K562 (cell line): ENCODE measurements at regions not wholly inside any gene's neighbourhood (a gene's known extent, or its start where the extent isn't known, plus 50 kb on each side); places are given as distances from the start of the nearest gene placed in this dataset.

Source experiments
- ATAC-seq: fragments of 200-7000 bp; cut with Tn5 transposase; 3 replicates; pipeline ENCODE4 v1.9.1; 2020; ENCODE audit warnings: moderate library complexity
- BruUV-seq: library from RNA; stranded (reverse); fragments of 400-500 nt; replicated peaks from 2 replicates; lab custom pipeline; 2021; lab: Mats Ljungman, UMichigan
- CTCF ChIA-PET: fragments of 300-600 bp; formaldehyde crosslinking; extraction: SDS; loops from one replicate; lab custom pipeline; 2021; ENCODE audit warnings: low intra/inter-chr PET ratio; lab: Yijun Ruan, JAX
- POLR2A ChIA-PET: fragments of 300-600, 350-650 bp; sonication (Branson Sonifier 250); formaldehyde crosslinking; extraction: SDS; loops from one replicate; lab custom pipeline; 2021; ENCODE audit warnings: antibody characterized with exemption, inconsistent platforms; lab: Yijun Ruan, JAX
- DNase-seq, 4 experiments: peaks; one replicate each; pipeline versions ENCODE4 v3.0.0 to v3.0.0-alpha.2; 2011 to 2018; ENCODE audit warnings: low spot score in 3 of 4, mixed read lengths in 3 of 4; ENCODE audit errors: extremely low read depth in 1 of 4
- FAIRE-seq: peaks from 2 replicates; lab custom pipeline; 2011; peaks lifted over from hg19 to GRCh38; lab: Jason Lieb, UNC
- H2AFZ ChIP-seq: 2 replicates; pipeline ENCODE4 v1.6.0; 2011; ENCODE audit warnings: low read depth, low read length, control low read depth, inconsistent platforms
- H3K27ac ChIP-seq: fragments of 200-600 bp; 3 replicates; pipeline ENCODE4 v1.8.0; 2011; ENCODE audit warnings: low read depth, mild to moderate bottlenecking, control low read depth, inconsistent platforms, low read length, moderate library complexity, mixed read lengths; ENCODE audit errors: extremely low read depth
- H3K27me3 ChIP-seq, 2 experiments: fragments of 300-600 bp in 1 of 2; 2 replicates in 1 of 2; 3 replicates in 1 of 2; pipeline versions ENCODE4 v1.6.0 to v1.8.0; 2011; ENCODE audit warnings: inconsistent platforms in 2 of 2, low read length in 2 of 2, mild to moderate bottlenecking in 1 of 2, mixed read lengths in 1 of 2, moderate library complexity in 1 of 2; ENCODE audit not compliant: control insufficient read depth in 2 of 2, insufficient read depth in 2 of 2
- H3K36me3 ChIP-seq: fragments of 300-600 bp; 3 replicates; pipeline ENCODE4 v1.8.0; 2011; ENCODE audit warnings: mild to moderate bottlenecking, low read length, inconsistent platforms; ENCODE audit not compliant: control insufficient read depth, insufficient read depth
- H3K4me1 ChIP-seq, 2 experiments: fragments of 200-600 bp in 1 of 2; replicated peaks in 1 of 2; 2 replicates in 1 of 2; 3 replicates in 1 of 2; pipeline versions ENCODE4 v1.5.1 to v1.8.0; 2011; ENCODE audit warnings: inconsistent platforms in 2 of 2, low read length in 2 of 2, mild to moderate bottlenecking in 1 of 2, mixed read lengths in 1 of 2, moderate library complexity in 1 of 2; ENCODE audit not compliant: control insufficient read depth in 2 of 2, insufficient read depth in 2 of 2
- H3K4me2 ChIP-seq: 2 replicates; pipeline ENCODE4 v1.6.1; 2011; ENCODE audit warnings: low read length, control low read depth, inconsistent platforms, mixed read lengths; ENCODE audit not compliant: insufficient read depth
- H3K4me3 ChIP-seq: fragments of 200-600 bp; sonication (generic), shearing (Covaris generic); 2 replicates; pipeline ENCODE4 v1.5.1; 2016; ENCODE audit warnings: control low read depth, inconsistent platforms
- H3K79me2 ChIP-seq: fragments of 200-600 bp; 3 replicates; pipeline ENCODE4 v1.8.0; 2011; ENCODE audit warnings: low read length, inconsistent platforms; ENCODE audit not compliant: control insufficient read depth, insufficient read depth
- H3K9ac ChIP-seq, 2 experiments: 2 replicates each; pipeline versions ENCODE4 v1.6.0 to v1.6.1; 2011; ENCODE audit warnings: low read depth in 2 of 2, low read length in 2 of 2, control low read depth in 1 of 2, inconsistent platforms in 1 of 2, mild to moderate bottlenecking in 1 of 2, mixed read lengths in 1 of 2; ENCODE audit not compliant: insufficient read depth in 1 of 2
- H3K9me1 ChIP-seq: one replicate; pipeline ENCODE4 v1.6.0; 2011; ENCODE audit warnings: inconsistent platforms, mild to moderate bottlenecking, low read length, moderate library complexity; ENCODE audit not compliant: control insufficient read depth, insufficient read depth
- H3K9me3 ChIP-seq: replicated peaks from 2 replicates; pipeline ENCODE4 v1.5.1; 2011; ENCODE audit warnings: low read depth, low read length, inconsistent platforms; ENCODE audit not compliant: control insufficient read depth, insufficient read depth
- H4K20me1 ChIP-seq: replicated peaks from 2 replicates; pipeline ENCODE4 v1.6.1; 2011; ENCODE audit warnings: low read length, inconsistent platforms, mixed read lengths; ENCODE audit not compliant: control insufficient read depth, insufficient read depth
- CHD1 ChIP-seq: fragments of 200-600 bp; sonication (generic); IDR thresholded peaks from one replicate; pipeline ENCODE4 v1.6.1; 2012; ENCODE audit warnings: mild to moderate bottlenecking, moderate library complexity, low read length, inconsistent platforms
- HNRNPK ChIP-seq: fragments of 200-400 bp; formaldehyde crosslinking; IDR thresholded peaks from one replicate; pipeline ENCODE4 v1.6.1; 2018; ENCODE audit warnings: mild to moderate bottlenecking, low read depth, low read length; ENCODE audit not compliant: poor library complexity, severe bottlenecking
- MCM5 ChIP-seq: fragments of 450-650 bp; IDR thresholded peaks from 2 replicates; pipeline ENCODE4 v1.6.1; 2016; ENCODE audit warnings: low read depth
- POLR2B ChIP-seq: fragments of 450-650 bp; IDR thresholded peaks from 2 replicates; pipeline ENCODE4 v1.6.1; 2018; ENCODE audit warnings: low read depth; ENCODE audit not compliant: partially characterized antibody
- RREB1 ChIP-seq: fragments of 250-450 bp; sonication (Bioruptor Pico); IDR thresholded peaks from 2 replicates; pipeline ENCODE4 v1.4.0; 2020
- U2AF1 ChIP-seq: fragments of 200-400 bp; formaldehyde crosslinking; optimal IDR thresholded peaks from 2 replicates; pipeline ENCODE3; 2017; ENCODE audit warnings: mild to moderate bottlenecking, low read depth, low read length, moderate library complexity
- ZKSCAN1 ChIP-seq: fragments of 150-350 bp; IDR thresholded peaks from 2 replicates; pipeline ENCODE4 v1.6.1; 2016; ENCODE audit warnings: low read depth, low read length
- ZNF175 ChIP-seq: fragments of 200-800 bp; sonication (Bioruptor generic); IDR thresholded peaks from 2 replicates; pipeline ENCODE4 v1.6.1; 2016; ENCODE audit warnings: low read depth, mild to moderate bottlenecking, missing genetic modification characterization, missing compliant biosample characterization
- WGBS: fragments of 100-300 bp; shearing (Covaris generic); methylation state at CpG from one replicate; pipeline ENCODE4 v1.1.6; 2016; ENCODE audit warnings: low coverage, mixed read lengths; ENCODE audit not compliant: insufficient coverage; ENCODE audit errors: missing lambda C conversion rate; 5-methylcytosine and 5-hydroxymethylcytosine counted together
- in situ Hi-C: fragments of 300-500 bp; cut with MboI; formaldehyde crosslinking; loops from 4 replicates; pipeline ENCODE4 v1.15.0; 2018; ENCODE audit warnings: inconsistent platforms, mixed read lengths
- intact Hi-C: fragments of 100-400 bp; cut with micrococcal nuclease; formaldehyde crosslinking; loops from 2 replicates; pipeline ENCODE4 v1.14.2; 2022

GRCh38 chr4:156439576-156440200 lies 486.0 kb upstream of the CTSO start:
- Histone ChIP-seq H3K36me3 (no peaks in the 10 kb centered on the region), H3K79me2 (no peaks in the 10 kb centered on the region), H3K4me2 (no peak overlapping the region), H4K20me1 (no peaks in the 10 kb centered on the region), H3K9ac (no peak overlapping the region), H3K4me1 (no peaks in the 10 kb centered on the region), H3K4me3 (no peak overlapping the region), H2AFZ (no peak overlapping the region), H3K9me1 (no peaks in the 10 kb centered on the region), H3K27ac (no peak overlapping the region), H3K27me3 (no peaks in the 10 kb centered on the region), H3K9me3 (no peaks in the 10 kb centered on the region)
- WGBS = 0% methylated on average over 3 of the region's 4 CpGs
- no TSS peak for BruUV-seq
- POLR2A ChIA-PET = no interaction called here
- intact Hi-C loops = no loop called here
- DNase-seq (no peak), FAIRE-seq (no peak), ATAC-seq (no peak)
- in situ Hi-C loops = no loop called here
- CTCF ChIA-PET = no interaction called here
- TF ChIP-seq ZKSCAN1 = no peak
- TF ChIP-seq CHD1 = no peak
- no peak for TF ChIP-seq ZNF175 (CRISPR knock-in tag)
- no peak for TF ChIP-seq MCM5
- no peak for TF ChIP-seq RREB1 (CRISPR knock-in tag)
- no peak for TF ChIP-seq HNRNPK
- no peak for TF ChIP-seq POLR2B
- TF ChIP-seq U2AF1 = no peak
